H9 (cell line): ENCODE measurements at regions not wholly inside any gene's neighbourhood (a gene's known extent, or its start where the extent isn't known, plus 50 kb on each side); places are given as distances from the start of the nearest gene placed in this dataset.

Experiments
- DNase-seq: peaks from one replicate; pipeline ENCODE4 v3.0.0-alpha.2; 2017
- H2AFZ ChIP-seq: one replicate; pipeline ENCODE4 v1.6.1; 2013; ENCODE audit warnings: mild to moderate bottlenecking, low read length, control low read depth, moderate library complexity
- H2AK5ac ChIP-seq: 2 replicates; pipeline ENCODE4 v1.6.1; 2013; ENCODE audit warnings: low read length, control low read depth, mixed read lengths; ENCODE audit not compliant: insufficient read length
- H2BK120ac ChIP-seq: one replicate; pipeline ENCODE4 v1.6.1; 2013; ENCODE audit warnings: low read depth, mild to moderate bottlenecking, low read length, control low read depth, inconsistent platforms; ENCODE audit not compliant: poor library complexity, severe bottlenecking
- H2BK12ac ChIP-seq: 2 replicates; pipeline ENCODE4 v1.6.1; 2013; ENCODE audit warnings: low read length, control low read depth, mixed read lengths, low read depth; ENCODE audit not compliant: insufficient read length
- H2BK15ac ChIP-seq: 2 replicates; pipeline ENCODE4 v1.6.1; 2013; ENCODE audit warnings: low read depth, low read length, control low read depth
- H2BK20ac ChIP-seq: one replicate; pipeline ENCODE4 v1.6.1; 2013; ENCODE audit warnings: low read depth, mild to moderate bottlenecking, low read length, control low read depth, inconsistent platforms; ENCODE audit not compliant: poor library complexity, severe bottlenecking
- H2BK5ac ChIP-seq: 2 replicates; pipeline ENCODE4 v1.6.1; 2013; ENCODE audit warnings: low read length, control low read depth, mixed read lengths; ENCODE audit not compliant: insufficient read length
- H3K14ac ChIP-seq: 2 replicates; pipeline ENCODE4 v1.6.1; 2013; ENCODE audit warnings: low read length, control low read depth; ENCODE audit not compliant: insufficient read depth
- H3K18ac ChIP-seq: 2 replicates; pipeline ENCODE4 v1.6.1; 2013; ENCODE audit warnings: low read depth, mild to moderate bottlenecking, mixed read lengths, low read length, control low read depth; ENCODE audit not compliant: insufficient read length
- H3K23ac ChIP-seq: 2 replicates; pipeline ENCODE4 v1.6.1; 2013; ENCODE audit warnings: low read length, control low read depth, mixed read lengths, low read depth; ENCODE audit not compliant: insufficient read length
- H3K23me2 ChIP-seq: 2 replicates; pipeline ENCODE4 v1.6.1; 2013; ENCODE audit warnings: low read depth, mild to moderate bottlenecking, mixed read lengths, low read length, control low read depth; ENCODE audit not compliant: insufficient read length, poor library complexity, severe bottlenecking
- H3K27ac ChIP-seq: 2 replicates; pipeline ENCODE4 v1.5.1; 2013; ENCODE audit warnings: low read length, control low read depth, mixed read lengths, low read depth; ENCODE audit not compliant: insufficient read length
- H3K27me3 ChIP-seq: 2 replicates; pipeline ENCODE4 v1.6.1; 2013; ENCODE audit warnings: low read length, control low read depth, inconsistent platforms; ENCODE audit not compliant: insufficient read depth
- H3K4ac ChIP-seq: 2 replicates; pipeline ENCODE4 v1.6.1; 2013; ENCODE audit warnings: low read depth, mild to moderate bottlenecking, control low read depth, inconsistent platforms, low read length, moderate library complexity
- H3K4me1 ChIP-seq: 2 replicates; pipeline ENCODE4 v1.6.1; 2013; ENCODE audit warnings: low read length, control low read depth, inconsistent platforms; ENCODE audit not compliant: insufficient read depth
- H3K4me2 ChIP-seq: 2 replicates; pipeline ENCODE4 v1.6.1; 2013; ENCODE audit warnings: low read length, control low read depth, mixed read lengths; ENCODE audit not compliant: insufficient read length, insufficient read depth
- H3K56ac ChIP-seq: 2 replicates; pipeline ENCODE4 v1.6.1; 2013; ENCODE audit warnings: low read depth, mild to moderate bottlenecking, mixed read lengths, low read length, control low read depth; ENCODE audit not compliant: insufficient read length
- H3K79me1 ChIP-seq: 2 replicates; pipeline ENCODE4 v1.6.1; 2013; ENCODE audit warnings: low read depth, mild to moderate bottlenecking, moderate library complexity, low read length, control low read depth, inconsistent platforms; ENCODE audit not compliant: insufficient read depth, poor library complexity, severe bottlenecking
- H3K79me2 ChIP-seq: 2 replicates; pipeline ENCODE4 v1.6.1; 2013; ENCODE audit warnings: low read length, control low read depth, inconsistent platforms; ENCODE audit not compliant: insufficient read depth
- H3K9ac ChIP-seq: 2 replicates; pipeline ENCODE4 v1.6.1; 2013; ENCODE audit warnings: low read length, control low read depth, mixed read lengths; ENCODE audit not compliant: insufficient read length; ENCODE audit errors: extremely low read depth
- H3K9me3 ChIP-seq: one replicate; pipeline ENCODE4 v1.6.1; 2013; ENCODE audit warnings: low read depth, low read length, inconsistent platforms; ENCODE audit not compliant: control insufficient read depth
- H3T11ph ChIP-seq: one replicate; pipeline ENCODE4 v1.6.1; 2013; ENCODE audit warnings: mild to moderate bottlenecking, low read length, control low read depth, inconsistent platforms
- H4K20me1 ChIP-seq: one replicate; pipeline ENCODE4 v1.6.1; 2013; ENCODE audit not compliant: control insufficient read depth, insufficient read length, insufficient read depth
- H4K5ac ChIP-seq: 2 replicates; pipeline ENCODE4 v1.6.1; 2013; ENCODE audit warnings: low read depth, mild to moderate bottlenecking, mixed read lengths, low read length, control low read depth; ENCODE audit not compliant: insufficient read length
- H4K8ac ChIP-seq: replicated peaks from 2 replicates; pipeline ENCODE4 v1.6.1; 2013; ENCODE audit warnings: low read length, control low read depth, mixed read lengths, low read depth; ENCODE audit not compliant: insufficient read length
- H4K91ac ChIP-seq: 2 replicates; pipeline ENCODE4 v1.6.1; 2013; ENCODE audit warnings: low read depth, mild to moderate bottlenecking, moderate library complexity, mixed read lengths, low read length, control low read depth; ENCODE audit not compliant: insufficient read length
- H3K27ac Mint-ChIP-seq, 3 experiments: 2 replicates in 2 of 3; 3 replicates in 1 of 3; pipeline ENCODE4 v1.8.0; 2020 to 2021; ENCODE audit warnings: mixed read lengths in 3 of 3, mild to moderate bottlenecking in 1 of 3, moderate library complexity in 1 of 3
- H3K27me3 Mint-ChIP-seq: 2 replicates; pipeline ENCODE4 v1.8.0; 2021; ENCODE audit warnings: low read depth, mild to moderate bottlenecking, moderate library complexity, mixed read lengths
- H3K36me3 Mint-ChIP-seq, 3 experiments: 2 replicates in 2 of 3; 3 replicates in 1 of 3; pipeline ENCODE4 v1.8.0; 2020 to 2021; ENCODE audit warnings: low read depth in 3 of 3, mixed read lengths in 3 of 3; ENCODE audit not compliant: insufficient read depth in 1 of 3
- H3K4me1 Mint-ChIP-seq, 2 experiments: 2 replicates each; pipeline ENCODE4 v1.8.0; 2020; ENCODE audit warnings: mixed read lengths in 2 of 2
- H3K4me3 Mint-ChIP-seq, 2 experiments: 2 replicates in 1 of 2; 3 replicates in 1 of 2; pipeline ENCODE4 v1.8.0; 2020 to 2021; ENCODE audit warnings: mild to moderate bottlenecking in 2 of 2, mixed read lengths in 2 of 2, moderate library complexity in 1 of 2
- H3K9me3 Mint-ChIP-seq, 2 experiments: 2 replicates in 1 of 2; 3 replicates in 1 of 2; pipeline ENCODE4 v1.8.0; 2020; ENCODE audit warnings: mild to moderate bottlenecking in 2 of 2, mixed read lengths in 2 of 2, moderate library complexity in 1 of 2
- WGBS: extraction: QIAGEN DNeasy Blood & Tissue Kit; methylation state at CpG from one replicate; pipeline ENCODE4 v1.1.7; 2013; ENCODE audit warnings: missing lambda C conversion rate, low lambda C conversion rate, mixed read lengths; ENCODE audit not compliant: insufficient read length; ENCODE audit errors: extremely low coverage; 5-methylcytosine and 5-hydroxymethylcytosine counted together
- TF ChIP-seq, protein P1 (sequence below): fragments of 200-600 bp; sonication (generic); conservative IDR thresholded peaks from 3 replicates; pipeline ENCODE4 v1.8.0; 2021; ENCODE audit warnings: antibody characterized with exemption, mild to moderate bottlenecking

DNA sequence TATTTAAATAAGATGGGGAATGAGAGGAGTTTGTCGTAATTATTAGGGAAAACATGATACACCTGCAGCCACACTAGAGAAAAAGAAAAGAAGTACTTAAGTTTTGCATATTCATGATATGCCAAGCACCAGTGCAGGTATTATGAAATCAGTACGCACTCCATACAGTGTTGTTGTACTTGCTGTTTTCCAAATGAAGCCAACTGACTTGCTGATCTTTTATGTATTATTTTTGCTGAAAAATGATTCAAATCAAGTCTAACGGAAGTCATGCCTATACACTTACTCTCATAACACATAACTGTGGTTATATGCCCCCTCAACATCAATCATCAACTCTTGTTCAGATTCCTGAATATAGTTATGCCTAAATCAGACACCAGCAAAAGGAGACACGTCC, 584.9 kb upstream of the EYS start:
- peaks cover 17 to 34% of the 10 kb centered on the region in 2 experiments for H3K4me1 Mint-ChIP-seq
- no peak overlapping the region for H3K4me3 Mint-ChIP-seq
- Histone ChIP-seq H2BK120ac (no peak overlapping the region), H3K4me2 (no peak overlapping the region), H2BK5ac (no peak overlapping the region), H3K4me1 (no peaks in the 10 kb centered on the region; the same call in 1 of the 2 replicates), H4K20me1 (no peaks in the 10 kb centered on the region), H3K9ac (no peak overlapping the region), H2BK12ac (no peak overlapping the region), H3K14ac (no peak overlapping the region), H3K79me1 (no peaks in the 10 kb centered on the region), H2BK15ac (no peak overlapping the region), H3K27me3 (no peaks in the 10 kb centered on the region), H2AK5ac (no peak overlapping the region), H3K9me3 (no peaks in the 10 kb centered on the region), H3K56ac (no peak overlapping the region), H4K8ac (no peak overlapping the region), H3K79me2 (no peaks in the 10 kb centered on the region), H3K23me2 (no peaks in the 10 kb centered on the region), H4K91ac (no peak overlapping the region), H3K18ac (no peak overlapping the region), H4K5ac (no peak overlapping the region), H2BK20ac (no peak overlapping the region), H3K4ac (no peak overlapping the region), H3K23ac (no peak overlapping the region), H2AFZ (no peak overlapping the region), H3T11ph (no peak overlapping the region), H3K27ac (no peak overlapping the region)
- H3K9me3 Mint-ChIP-seq: peaks cover 3 to 6% of the 10 kb centered on the region in 2 experiments; a peak in 2 of 5 replicates
- no peaks in the 10 kb centered on the region for H3K27me3 Mint-ChIP-seq
- H3K36me3 Mint-ChIP-seq: peaks cover 0 to 8% (median 4%) of the 10 kb centered on the region in 3 experiments; a peak in 4 of 7 replicates
- DNase-seq: no peak
- WGBS: 100% methylated on average over 1 of the region's 4 CpGs
- H3K27ac Mint-ChIP-seq: no peak overlapping the region
- TF ChIP-seq, protein P1, sequence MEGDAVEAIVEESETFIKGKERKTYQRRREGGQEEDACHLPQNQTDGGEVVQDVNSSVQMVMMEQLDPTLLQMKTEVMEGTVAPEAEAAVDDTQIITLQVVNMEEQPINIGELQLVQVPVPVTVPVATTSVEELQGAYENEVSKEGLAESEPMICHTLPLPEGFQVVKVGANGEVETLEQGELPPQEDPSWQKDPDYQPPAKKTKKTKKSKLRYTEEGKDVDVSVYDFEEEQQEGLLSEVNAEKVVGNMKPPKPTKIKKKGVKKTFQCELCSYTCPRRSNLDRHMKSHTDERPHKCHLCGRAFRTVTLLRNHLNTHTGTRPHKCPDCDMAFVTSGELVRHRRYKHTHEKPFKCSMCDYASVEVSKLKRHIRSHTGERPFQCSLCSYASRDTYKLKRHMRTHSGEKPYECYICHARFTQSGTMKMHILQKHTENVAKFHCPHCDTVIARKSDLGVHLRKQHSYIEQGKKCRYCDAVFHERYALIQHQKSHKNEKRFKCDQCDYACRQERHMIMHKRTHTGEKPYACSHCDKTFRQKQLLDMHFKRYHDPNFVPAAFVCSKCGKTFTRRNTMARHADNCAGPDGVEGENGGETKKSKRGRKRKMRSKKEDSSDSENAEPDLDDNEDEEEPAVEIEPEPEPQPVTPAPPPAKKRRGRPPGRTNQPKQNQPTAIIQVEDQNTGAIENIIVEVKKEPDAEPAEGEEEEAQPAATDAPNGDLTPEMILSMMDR: no peak
